Fibroblast of pulmonary artery (primary cell): ENCODE measurements at regions not wholly inside any gene's neighbourhood (a gene's known extent, or its start where the extent isn't known, plus 50 kb on each side); places are given as distances from the start of the nearest gene placed in this dataset.
A peak's percentile ranks its signal among the peaks of the same experiment; 100 is the strongest.

Source experiments
- DNase-seq: peaks from one replicate; pipeline ENCODE4 v3.0.0-alpha.2; 2010; ENCODE audit warnings: low read depth
- H3K4me3 ChIP-seq: replicated peaks from 2 replicates; pipeline ENCODE4 v1.5.1; 2011; ENCODE audit warnings: low read depth, mild to moderate bottlenecking, control low read depth, low read length, moderate library complexity
- CTCF ChIP-seq: IDR thresholded peaks from 2 replicates; pipeline ENCODE4 v1.5.1; 2011; ENCODE audit warnings: mild to moderate bottlenecking, control low read depth, low read length, inconsistent platforms; ENCODE audit errors: missing control alignments

DNA sequence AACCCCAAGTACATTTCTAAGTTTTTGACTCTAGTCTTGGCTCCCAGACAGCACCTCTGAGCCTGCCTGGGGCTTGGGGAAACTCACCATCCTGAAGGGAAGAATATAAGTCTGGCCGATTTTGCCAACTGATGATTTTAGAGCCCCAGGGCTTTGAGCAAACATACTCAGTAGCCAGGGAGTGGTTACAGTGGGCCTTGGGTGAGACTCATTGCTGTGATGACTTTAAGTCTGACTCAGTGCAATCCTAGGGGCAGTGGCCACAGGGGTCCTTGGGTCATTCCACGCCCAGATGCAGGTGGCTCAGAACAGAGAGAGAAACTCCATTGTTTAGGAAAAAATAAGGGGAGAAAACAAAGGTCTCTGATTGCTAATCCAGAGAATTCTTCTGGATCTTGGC, 312.0 kb upstream of the EDIL3 start:
- DNase-seq, result no peak
- no peak overlapping the region for H3K4me3 ChIP-seq
- TF ChIP-seq CTCF, result no peak

- no peak for DNase-seq
- no peak overlapping the region for H3K4me3 ChIP-seq
- no peak for TF ChIP-seq CTCF
Observed at GRCh38 chr5:84695330-84695729, 310.6 kb upstream of the EDIL3 start.

DNA sequence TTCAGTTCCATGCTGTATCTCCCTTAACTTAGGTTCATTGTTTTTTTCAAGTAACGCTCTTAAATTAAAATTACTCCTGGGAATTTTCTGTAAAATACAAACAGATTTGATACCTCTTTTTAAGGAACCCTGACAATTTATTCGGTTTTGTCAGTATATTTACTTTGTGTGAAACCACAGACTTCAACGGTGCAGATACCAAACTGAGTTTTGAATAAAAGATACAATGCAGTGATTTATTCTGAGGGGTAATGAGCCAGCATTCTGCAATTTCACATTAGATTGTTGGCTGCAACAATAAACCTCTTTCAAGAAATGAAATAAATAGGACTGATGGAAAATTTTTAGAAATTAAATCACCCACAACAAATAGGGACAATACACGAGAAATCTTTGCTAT, 308.6 kb upstream of the EDIL3 start:
- no peak for TF ChIP-seq CTCF
- no peak for DNase-seq
- H3K4me3 ChIP-seq, result no peak overlapping the region

- H3K4me3 ChIP-seq, result no peak overlapping the region
- no peak for TF ChIP-seq CTCF
- DNase-seq, result peak; percentile 80
Observed at GRCh38 chr5:84688566-84688965, 303.9 kb upstream of the EDIL3 start.

- no peak for DNase-seq
- H3K4me3 ChIP-seq, result no peak overlapping the region
- TF ChIP-seq CTCF, result no peak
Observed at GRCh38 chr5:84685121-84685894, 300.6 kb upstream of the EDIL3 start.

DNA sequence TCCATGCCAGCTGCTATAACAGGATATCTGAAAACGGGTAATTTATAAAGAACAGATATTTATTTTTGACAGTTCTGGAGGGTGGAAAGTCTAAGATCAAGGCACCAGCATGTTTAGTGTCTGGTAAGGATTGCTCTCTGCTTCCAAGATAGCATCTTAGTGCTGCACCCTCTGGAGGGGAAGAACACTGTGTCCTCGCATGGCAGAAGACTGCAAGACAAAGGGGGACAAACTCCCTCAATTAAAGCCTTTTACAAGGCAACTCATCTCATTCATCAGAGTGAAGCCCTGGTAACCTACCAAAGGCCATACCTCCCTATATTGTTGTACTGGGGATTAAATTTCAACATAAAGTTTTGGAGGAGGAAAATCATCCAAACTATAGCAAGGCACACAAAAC, 298.9 kb upstream of the EDIL3 start:
- H3K4me3 ChIP-seq, result no peak overlapping the region
- no peak for TF ChIP-seq CTCF
- no peak for DNase-seq

DNA sequence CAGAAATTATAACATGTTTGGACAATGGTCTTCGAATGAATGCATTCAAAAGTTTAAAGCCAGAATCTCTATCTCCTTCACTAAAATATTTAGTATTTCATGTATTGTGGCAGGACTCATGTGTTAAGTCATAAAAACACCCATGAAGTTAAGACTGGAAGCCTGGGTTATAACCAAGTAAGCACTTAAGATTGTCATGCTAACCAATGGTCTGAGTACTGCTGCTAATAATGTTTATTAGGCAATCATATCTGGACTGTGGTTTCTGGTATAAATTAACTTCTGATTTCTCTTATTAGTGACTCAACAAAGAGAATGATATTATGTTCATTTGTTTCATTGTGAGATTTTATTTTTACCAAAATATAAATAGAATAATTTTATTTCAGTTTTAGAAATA, 297.9 kb upstream of the EDIL3 start:
- TF ChIP-seq CTCF, result no peak
- no peak for DNase-seq
- no peak overlapping the region for H3K4me3 ChIP-seq
